DOHH2 (cell line): ENCODE measurements at regions not wholly inside any gene's neighbourhood (a gene's known extent, or its start where the extent isn't known, plus 50 kb on each side); places are given as distances from the start of the nearest gene placed in this dataset.

ENCODE experiments used
- H3F3A ChIP-seq: fragments of 200-600 bp; sonication (generic), shearing (Covaris generic); 2 replicates; pipeline ENCODE4 v1.6.0; 2016; ENCODE audit warnings: antibody characterized with exemption, mild to moderate bottlenecking; ENCODE audit not compliant: control insufficient read depth, insufficient read depth
- H3K27ac ChIP-seq: fragments of 200-600 bp; sonication (generic); 2 replicates; pipeline ENCODE4 v1.5.1; 2014; ENCODE audit warnings: low read depth, mild to moderate bottlenecking, low read length, moderate library complexity
- H3K27me3 ChIP-seq: fragments of 200-600 bp; sonication (generic); 2 replicates; pipeline ENCODE4 v1.6.1; 2014; ENCODE audit warnings: mild to moderate bottlenecking, low read length, mixed read lengths; ENCODE audit not compliant: control insufficient read depth
- H3K36me3 ChIP-seq: fragments of 200-600 bp; sonication (generic); 2 replicates; pipeline ENCODE4 v1.6.1; 2014; ENCODE audit warnings: mild to moderate bottlenecking, low read length, moderate library complexity, mixed read lengths; ENCODE audit not compliant: control insufficient read depth
- H3K4me1 ChIP-seq: fragments of 200-600 bp; sonication (generic); 2 replicates; pipeline ENCODE4 v1.6.1; 2014; ENCODE audit warnings: mild to moderate bottlenecking, low read length, mixed read lengths; ENCODE audit not compliant: control insufficient read depth
- H3K4me2 ChIP-seq: fragments of 200-600 bp; sonication (generic); 2 replicates; pipeline ENCODE4 v1.6.0; 2014; ENCODE audit warnings: mild to moderate bottlenecking, low read length, moderate library complexity
- H3K4me3 ChIP-seq: fragments of 200-600 bp; sonication (generic); 2 replicates; pipeline ENCODE4 v1.5.1; 2014; ENCODE audit warnings: mild to moderate bottlenecking, low read length, mixed read lengths
- H3K79me2 ChIP-seq: fragments of 200-600 bp; sonication (generic); 2 replicates; pipeline ENCODE4 v1.6.1; 2014; ENCODE audit warnings: mild to moderate bottlenecking, low read length, mixed read lengths; ENCODE audit not compliant: control insufficient read depth
- H3K9me2 ChIP-seq: fragments of 200-600 bp; sonication (generic); replicated peaks from 2 replicates; pipeline ENCODE4 v1.6.1; 2014; ENCODE audit warnings: mild to moderate bottlenecking, low read length, mixed read lengths; ENCODE audit not compliant: control insufficient read depth
- H3K9me3 ChIP-seq: fragments of 200-600 bp; sonication (generic); 2 replicates; pipeline ENCODE4 v1.6.1; 2014; ENCODE audit warnings: antibody characterized with exemption, low read length, mixed read lengths; ENCODE audit not compliant: control insufficient read depth, insufficient read depth
- H4K20me1 ChIP-seq: fragments of 200-600 bp; sonication (generic); 2 replicates; pipeline ENCODE4 v1.6.0; 2014; ENCODE audit warnings: low read depth, mild to moderate bottlenecking, antibody characterized with exemption, low read length, moderate library complexity; ENCODE audit not compliant: control insufficient read depth, insufficient read depth
- EZH2phosphoT487 ChIP-seq: fragments of 200-600 bp; sonication (generic); IDR thresholded peaks from 2 replicates; pipeline ENCODE4 v1.6.1; 2017; ENCODE audit warnings: borderline replicate concordance, mild to moderate bottlenecking, antibody characterized with exemption, low read length, moderate library complexity, mixed read lengths
- TF ChIP-seq, protein P1 (sequence below): fragments of 200-600 bp; sonication (generic); IDR thresholded peaks from one replicate; pipeline ENCODE4 v1.5.1; 2014; ENCODE audit warnings: antibody characterized with exemption, mild to moderate bottlenecking, low read depth, low read length; ENCODE audit not compliant: poor library complexity, severe bottlenecking

DNA sequence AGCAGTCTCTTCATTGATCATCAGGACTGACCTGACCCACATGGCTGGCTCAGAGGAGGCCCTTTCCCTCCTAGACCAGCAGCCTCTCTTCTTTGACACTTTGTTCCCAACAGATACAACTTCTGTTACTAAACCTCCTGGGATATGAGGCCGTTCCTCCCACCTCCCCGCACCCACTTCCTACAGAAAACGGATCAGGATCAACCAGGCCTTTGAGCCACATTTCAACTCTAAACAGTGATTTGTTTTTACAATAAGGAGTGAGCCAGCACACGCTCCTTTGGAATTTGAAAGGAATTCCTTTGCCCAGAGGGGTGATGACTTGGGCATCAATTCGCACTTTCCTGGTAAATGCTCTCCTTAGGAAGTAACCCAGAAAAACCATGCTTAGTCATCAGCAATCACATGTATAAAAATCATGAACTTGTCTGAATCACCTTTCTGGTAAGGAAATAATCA is 180.4 kb downstream of the FAM124B start:
- Histone ChIP-seq H3K4me1 (no peaks in the 10 kb centered on the region), H3K36me3 (no peaks in the 10 kb centered on the region), H3K4me2 (no peak overlapping the region), H3K79me2 (no peaks in the 10 kb centered on the region), H3K27ac (no peak overlapping the region), H3K9me3 (no peaks in the 10 kb centered on the region), H3F3A (no peaks in the 10 kb centered on the region), H3K4me3 (no peak overlapping the region), H3K9me2 (no peaks in the 10 kb centered on the region), H4K20me1 (no peaks in the 10 kb centered on the region), H3K27me3 (no peaks in the 10 kb centered on the region)
- TF ChIP-seq, protein P1, sequence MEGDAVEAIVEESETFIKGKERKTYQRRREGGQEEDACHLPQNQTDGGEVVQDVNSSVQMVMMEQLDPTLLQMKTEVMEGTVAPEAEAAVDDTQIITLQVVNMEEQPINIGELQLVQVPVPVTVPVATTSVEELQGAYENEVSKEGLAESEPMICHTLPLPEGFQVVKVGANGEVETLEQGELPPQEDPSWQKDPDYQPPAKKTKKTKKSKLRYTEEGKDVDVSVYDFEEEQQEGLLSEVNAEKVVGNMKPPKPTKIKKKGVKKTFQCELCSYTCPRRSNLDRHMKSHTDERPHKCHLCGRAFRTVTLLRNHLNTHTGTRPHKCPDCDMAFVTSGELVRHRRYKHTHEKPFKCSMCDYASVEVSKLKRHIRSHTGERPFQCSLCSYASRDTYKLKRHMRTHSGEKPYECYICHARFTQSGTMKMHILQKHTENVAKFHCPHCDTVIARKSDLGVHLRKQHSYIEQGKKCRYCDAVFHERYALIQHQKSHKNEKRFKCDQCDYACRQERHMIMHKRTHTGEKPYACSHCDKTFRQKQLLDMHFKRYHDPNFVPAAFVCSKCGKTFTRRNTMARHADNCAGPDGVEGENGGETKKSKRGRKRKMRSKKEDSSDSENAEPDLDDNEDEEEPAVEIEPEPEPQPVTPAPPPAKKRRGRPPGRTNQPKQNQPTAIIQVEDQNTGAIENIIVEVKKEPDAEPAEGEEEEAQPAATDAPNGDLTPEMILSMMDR, result no peak
- no peak for TF ChIP-seq EZH2phosphoT487

DNA sequence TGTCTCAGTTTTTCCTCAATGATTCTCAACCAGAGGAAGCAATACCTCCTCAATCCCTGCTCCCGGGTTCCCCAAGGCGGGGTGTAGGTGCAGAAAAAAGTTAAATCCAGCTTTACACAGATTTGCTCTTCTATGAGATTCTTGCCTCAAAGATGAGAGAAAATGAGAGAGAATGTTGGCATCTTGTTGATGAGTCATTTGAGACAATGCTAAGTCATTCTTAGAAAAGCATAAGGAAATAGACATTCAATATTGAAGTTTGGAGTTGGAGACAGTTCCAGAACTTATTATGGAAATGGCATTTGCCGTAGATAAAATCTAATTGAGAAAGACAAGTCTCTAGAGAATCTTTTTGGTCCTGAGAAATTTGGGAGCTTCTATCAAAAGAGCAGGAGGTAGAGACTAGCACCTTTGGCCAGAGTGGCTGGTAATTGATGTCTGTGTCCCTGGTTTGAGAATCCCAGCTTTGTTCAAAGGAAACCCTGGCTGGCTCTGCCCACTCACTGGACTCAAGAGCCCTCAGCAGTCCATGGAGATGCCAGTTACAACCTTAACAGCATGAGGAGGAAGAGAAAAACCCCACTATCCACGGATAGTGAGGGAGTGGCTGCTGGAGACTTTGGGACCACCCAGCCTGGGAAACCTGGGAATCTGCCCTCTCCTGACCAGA is 181.2 kb downstream of the FAM124B start:
- no peak overlapping the region for H3K4me2 ChIP-seq
- no peak overlapping the region for H3K27ac ChIP-seq
- H3K9me2 ChIP-seq, result no peaks in the 10 kb centered on the region
- no peaks in the 10 kb centered on the region for H3K4me1 ChIP-seq
- no peaks in the 10 kb centered on the region for H4K20me1 ChIP-seq
- TF ChIP-seq EZH2phosphoT487, result no peak
- TF ChIP-seq, protein P1, result no peak
- H3K27me3 ChIP-seq, result no peaks in the 10 kb centered on the region
- no peaks in the 10 kb centered on the region for H3K9me3 ChIP-seq
- no peak overlapping the region for H3K4me3 ChIP-seq
- H3F3A ChIP-seq, result no peaks in the 10 kb centered on the region
- no peaks in the 10 kb centered on the region for H3K79me2 ChIP-seq
- no peaks in the 10 kb centered on the region for H3K36me3 ChIP-seq

DNA sequence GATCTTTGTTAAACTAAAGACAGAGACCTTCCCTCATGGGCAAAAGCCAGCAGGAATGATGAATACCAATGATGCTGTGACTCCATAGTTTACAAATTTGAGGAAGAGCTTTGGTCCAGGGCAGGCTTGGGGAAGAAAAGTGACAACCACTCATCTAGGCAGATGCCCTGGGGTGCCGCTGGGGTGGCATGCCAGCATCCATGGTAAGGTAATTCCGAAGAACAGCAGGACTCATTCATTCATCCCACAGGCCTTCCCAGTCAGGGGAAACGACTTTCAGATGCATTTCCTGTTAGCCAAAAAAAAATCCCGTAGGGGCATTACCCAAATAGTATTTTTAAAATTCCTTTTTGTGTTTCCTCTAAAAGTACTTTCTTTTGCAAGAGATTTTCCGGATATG is 180.7 kb upstream of the SERPINE2 start:
- Histone ChIP-seq H3K4me1 (no peaks in the 10 kb centered on the region), H3K4me2 (no peak overlapping the region), H3F3A (no peaks in the 10 kb centered on the region), H4K20me1 (no peaks in the 10 kb centered on the region), H3K79me2 (no peaks in the 10 kb centered on the region), H3K36me3 (no peaks in the 10 kb centered on the region), H3K9me3 (no peaks in the 10 kb centered on the region), H3K27me3 (no peaks in the 10 kb centered on the region), H3K4me3 (no peak overlapping the region), H3K27ac (no peak overlapping the region), H3K9me2 (no peaks in the 10 kb centered on the region)
- TF ChIP-seq, protein P1, result no peak
- TF ChIP-seq EZH2phosphoT487, result no peak
